ENCODE measurements at regions not wholly inside any gene's neighbourhood (a gene's known extent, or its start where the extent isn't known, plus 50 kb on each side); places are given as distances from the start of the nearest gene placed in this dataset.
"Not testable (repeated sequence)": the region's sequence is repeated elsewhere in the genome, so short reads cannot be mapped to it uniquely, and the experiment has no call there.

DNA sequence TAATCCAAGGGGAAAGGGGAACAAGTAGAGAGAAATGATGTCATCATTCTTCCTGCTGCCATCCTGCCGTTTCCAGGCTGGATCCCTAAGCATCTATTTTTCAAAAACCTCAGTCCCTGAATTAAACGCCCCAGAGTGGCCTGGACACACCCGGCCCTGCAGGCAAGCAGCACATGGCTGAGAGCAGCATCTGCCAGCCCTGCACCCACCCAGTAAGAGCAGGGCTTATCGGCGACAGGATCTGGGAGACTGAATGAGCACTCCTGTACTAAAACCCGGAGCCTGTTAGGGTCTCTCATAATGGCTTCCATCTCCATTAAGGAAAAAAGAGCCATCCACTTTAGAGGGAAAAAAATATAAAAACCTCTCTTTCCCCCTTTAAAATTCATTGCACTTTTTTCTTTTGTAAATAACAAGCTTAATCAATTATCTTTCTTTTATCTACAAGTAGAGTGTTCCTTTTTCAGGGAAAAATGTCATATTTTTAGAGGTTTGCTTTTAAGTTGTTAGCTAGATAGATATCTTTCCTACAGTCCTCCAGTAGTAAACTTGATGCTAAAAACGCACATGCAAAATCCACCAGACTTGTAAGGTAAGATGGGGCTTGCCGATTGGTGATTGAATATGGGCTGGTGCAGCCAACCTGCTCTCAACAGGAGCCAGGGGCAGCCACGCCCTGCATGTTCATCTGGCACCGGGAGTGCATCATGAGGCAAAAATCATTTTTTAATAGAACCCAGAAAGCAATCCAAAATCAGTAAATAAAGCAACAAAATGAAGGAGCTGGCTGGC is 457.8 kb downstream of the EIPR1 start:
- no peak for DNase-seq

DNA sequence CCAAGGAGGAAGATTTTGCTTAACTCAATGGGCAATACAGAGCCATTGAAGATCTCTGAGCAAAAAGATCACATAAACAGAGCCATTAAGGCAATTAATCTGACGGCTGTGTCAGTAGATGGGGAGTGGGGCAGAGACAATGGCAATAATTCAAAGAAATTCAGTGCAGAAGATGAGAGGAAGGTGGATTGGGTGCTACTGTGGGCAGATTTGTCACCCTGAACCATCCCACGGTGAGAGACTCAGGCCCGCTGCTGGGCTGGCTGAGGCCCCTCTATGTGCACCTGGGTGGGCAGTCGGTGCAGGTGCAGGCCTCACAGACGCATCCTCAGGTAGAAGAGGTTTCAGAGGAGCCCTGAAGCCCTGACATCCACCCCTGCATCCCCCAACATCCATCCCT is 458.6 kb downstream of the EIPR1 start:
- no peak for DNase-seq

DNA sequence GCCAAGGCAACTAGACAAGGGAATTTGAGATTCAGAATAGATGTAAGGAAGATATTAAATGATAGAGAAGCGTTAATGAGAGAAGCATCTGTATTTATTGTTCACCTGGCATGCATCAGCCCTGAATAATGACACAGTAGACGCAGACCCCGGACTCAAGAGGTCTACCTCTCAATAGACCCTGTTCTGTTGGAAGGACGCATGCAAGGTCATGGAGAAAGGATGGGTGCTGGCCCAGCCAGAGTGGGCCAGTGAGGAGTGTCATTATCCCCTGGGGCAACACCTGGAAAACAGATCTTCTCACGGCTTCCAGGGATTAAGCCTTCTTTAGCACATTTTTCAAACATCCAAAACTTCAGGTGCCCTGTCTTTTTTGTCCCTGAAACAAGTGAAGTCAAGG is 461.0 kb downstream of the EIPR1 start:
- DNase-seq: no peak

DNA sequence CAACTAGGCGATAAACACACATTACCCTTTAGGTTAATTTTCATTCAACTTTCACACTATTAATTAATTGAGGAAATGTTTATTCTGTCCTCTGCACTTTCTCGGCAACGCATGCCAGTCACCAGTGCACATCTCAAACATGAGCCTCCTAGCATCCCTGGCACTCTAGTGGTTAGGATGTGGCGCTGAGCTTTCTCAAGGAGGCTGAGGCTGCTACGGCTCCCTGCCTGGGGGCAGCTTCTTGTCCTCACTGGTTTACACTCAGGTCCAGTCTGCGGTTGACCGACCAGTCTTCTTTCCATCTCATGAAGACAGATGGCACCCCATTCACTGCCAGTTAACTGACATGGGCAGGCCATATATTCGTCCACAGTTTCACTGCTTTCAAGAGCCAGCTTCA is 463.4 kb downstream of the EIPR1 start:
- DNase-seq: no peak

DNA sequence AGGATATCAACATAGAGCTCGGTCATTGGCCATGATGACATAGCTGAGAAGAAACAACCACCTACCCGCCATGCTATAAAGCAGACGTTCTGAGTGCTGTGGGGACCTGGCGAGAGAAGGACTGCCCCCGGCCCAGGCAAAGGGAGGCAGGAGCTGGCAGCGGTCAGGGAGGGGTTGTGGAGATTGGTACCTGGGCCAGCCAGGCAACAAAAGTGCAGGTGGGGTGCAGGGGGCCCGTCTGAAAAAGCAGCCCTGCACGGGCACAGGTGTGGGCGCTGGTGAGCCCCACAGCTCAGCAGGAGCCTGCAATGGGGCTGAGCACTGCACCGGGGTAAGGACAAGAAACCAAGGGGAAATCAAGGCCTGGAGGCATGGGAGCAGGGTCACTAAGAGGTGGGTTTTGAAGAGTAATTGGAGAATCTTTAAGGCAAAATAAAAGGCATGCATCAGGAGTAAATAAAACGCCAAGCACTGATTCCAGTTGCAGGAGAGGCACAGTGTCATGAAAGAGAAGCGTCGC is 464.0 kb downstream of the EIPR1 start:
- no peak for DNase-seq

DNA sequence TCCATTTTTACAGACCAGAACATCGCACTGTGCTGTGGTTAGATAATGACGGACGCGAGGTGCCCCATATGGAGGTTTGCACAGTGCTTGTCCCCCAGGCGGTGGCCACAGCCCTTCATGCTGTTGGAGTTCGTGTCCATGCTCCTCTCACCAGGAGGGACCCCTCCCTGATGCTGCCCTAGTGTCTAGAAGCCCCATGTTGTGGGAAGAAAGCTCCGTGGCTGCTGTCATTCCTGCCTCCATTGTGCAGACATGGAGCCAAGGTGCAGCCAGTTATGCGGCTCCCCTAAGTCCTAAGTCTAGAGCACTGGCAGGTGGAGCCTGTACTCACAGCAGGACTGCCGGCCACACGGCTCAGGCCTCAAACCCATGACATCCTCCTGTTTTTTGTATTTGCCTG is 464.9 kb downstream of the EIPR1 start:
- DNase-seq: no peak

DNA sequence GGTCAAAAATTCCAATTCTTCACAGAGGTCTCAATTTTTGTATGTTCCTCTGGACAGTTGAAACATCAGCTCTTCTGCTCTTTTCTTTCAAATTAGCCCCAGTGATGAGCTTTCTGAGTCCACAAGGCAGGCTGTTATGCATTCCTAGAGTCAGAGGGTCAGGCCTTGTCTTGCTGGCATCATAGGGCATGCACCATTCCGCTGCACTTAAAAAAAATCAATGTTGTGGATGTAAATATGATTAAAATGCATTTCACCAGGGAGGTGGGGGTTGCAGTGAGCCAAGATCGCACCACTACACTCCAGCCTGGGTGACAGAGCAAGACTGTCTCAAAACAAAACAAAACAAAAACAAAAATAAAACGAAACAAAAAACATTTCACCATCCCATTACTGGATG is 465.3 kb downstream of the EIPR1 start:
- no peak for DNase-seq

DNA sequence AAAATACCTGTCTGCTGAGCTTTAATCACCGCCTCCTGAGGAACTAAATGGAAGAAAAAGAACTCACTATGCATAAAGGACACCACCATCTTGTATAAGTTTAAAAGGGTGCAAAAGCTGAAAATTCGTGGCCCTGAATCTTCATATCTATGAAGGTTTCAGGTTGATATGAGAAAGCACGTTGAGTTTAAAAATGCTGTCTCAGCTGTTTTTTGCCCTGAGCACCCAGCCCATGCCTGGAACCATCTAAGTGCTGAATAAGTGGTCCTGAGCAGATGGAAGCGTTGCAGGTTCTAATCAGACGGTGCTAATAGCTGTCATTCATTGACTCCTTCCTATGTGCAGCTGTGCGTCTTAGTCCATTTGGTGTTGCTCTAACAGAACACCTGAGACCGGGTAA is 467.4 kb downstream of the EIPR1 start:
- no peak for DNase-seq

DNA sequence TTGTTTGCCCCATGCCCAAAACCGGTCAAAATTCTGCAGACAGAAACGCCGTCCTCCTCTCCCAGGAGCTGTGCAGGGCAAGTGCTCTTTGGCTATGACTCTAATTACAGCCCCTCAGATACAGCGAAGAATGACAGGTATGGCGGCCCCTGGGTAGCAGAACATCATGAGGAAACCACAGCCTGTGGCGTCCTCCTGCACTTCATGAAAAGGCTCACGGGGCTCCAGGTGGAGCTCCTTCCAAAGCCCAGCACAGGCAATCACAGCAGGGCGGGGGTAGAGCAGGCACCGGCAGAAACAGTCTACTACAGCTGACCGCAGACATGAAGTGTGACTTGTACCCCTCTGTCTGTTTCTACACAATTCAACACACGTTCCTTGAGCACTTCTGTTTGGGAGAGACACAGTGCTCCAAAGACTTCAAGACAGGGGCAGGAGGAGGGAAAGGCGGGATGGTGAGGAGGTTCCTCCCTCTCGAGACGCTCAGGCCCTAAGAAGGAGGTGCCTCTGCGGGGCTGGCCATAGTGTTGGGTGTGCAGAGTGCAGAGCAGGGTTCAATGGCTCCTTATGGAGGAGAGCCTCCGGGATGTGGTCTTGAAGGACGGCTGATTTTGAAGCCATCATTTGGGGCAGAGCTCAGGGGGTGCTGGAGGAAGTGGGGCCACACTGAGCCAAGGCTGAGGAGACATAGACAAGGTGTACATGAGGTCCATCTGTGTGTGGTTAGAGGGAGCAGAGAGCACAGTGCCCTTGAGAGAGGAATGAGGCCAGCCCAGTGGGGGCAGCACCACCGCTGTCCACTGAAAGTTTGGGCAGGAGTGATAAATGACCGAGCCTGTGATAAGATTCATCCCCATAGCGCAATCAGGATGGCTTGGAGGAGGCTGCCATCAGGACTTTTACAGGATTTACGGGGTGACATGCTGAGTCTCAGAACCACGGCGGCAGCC is 468.3 kb downstream of the EIPR1 start:
- no peak for DNase-seq

DNA sequence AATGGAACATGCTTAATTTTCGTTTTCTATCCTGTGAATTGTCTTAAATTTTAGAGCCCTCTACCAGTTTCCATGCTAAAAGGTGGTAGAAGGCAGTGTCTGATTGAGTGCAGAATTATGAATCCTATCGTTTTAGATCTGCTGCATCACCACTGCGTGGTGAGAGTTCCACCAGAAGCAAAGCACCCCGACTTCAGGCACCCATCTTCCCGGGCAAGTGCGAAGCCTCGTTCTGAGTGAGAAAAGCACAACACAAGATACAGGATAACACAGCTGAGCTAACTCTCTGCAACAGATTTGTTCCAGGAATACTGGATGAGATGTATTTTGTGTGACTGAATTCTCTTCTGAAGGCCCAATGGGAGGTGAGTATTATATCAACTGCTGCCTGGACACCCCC is 471.5 kb downstream of the EIPR1 start:
- DNase-seq: no peak

DNA sequence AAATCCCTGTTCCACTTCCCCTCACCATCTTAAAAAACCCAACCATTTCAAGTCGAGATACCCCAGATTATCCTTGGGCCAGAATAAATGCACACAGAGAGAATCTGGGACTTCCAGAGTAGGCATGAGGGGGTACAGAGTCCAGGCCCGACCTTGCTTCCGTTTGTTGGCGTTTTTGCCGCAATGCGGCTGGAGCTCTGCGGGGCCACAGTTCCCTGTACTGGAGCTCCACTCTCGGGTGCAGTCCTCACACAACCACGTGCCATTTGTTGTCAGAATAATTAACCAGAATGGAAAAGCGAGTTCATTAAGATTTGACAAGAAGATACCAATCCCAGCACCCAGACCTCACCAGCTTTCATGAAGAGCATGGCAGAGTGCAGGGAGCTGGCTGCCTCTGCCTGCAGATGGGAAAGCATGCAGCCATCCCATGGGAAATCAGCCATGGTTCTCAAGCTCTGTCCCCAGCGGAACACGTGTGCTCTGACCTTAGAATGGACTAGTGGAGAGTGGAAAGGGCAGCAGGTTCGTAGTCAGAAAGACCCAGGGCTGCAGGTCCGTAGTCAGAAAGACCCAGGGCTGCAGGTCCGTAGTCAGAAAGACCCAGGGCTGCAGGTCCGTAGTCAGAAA is 472.8 kb downstream of the EIPR1 start:
- DNase-seq: no peak

DNA sequence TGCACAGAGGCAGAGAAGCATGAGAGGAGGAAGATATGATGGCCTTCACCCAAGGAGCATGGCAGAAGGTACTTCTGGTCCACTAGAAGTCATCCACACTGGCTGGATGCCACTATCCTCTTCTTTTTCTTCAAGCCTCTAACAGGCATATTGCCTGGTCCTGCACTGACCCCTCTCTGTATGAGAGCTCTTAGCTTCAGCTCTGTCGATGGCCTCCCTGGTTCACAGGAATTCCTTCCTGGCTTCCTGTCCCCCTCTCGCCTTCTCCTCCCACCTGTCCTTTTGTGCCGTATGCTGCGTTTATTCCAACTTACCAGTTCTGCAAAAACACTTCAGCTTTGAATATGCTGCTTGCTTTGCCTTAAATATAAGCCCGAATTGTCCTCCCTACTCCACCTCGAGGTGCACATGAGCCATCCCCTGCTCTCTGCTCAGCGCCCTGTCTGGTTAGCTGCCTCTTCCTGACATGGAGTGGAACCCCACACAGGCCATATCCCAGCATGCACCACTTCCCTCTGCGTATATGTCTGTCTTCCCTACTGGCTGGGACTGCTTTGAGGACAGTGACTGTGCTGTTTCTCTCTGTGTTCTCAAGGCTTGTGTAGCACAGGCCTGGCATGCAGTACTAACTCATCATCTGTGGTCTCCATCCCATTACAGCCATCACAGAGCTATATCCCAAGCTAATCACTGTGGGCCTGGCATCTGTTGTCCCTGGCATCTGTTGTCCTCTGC is 474.9 kb downstream of the EIPR1 start:
- no peak for DNase-seq

DNA sequence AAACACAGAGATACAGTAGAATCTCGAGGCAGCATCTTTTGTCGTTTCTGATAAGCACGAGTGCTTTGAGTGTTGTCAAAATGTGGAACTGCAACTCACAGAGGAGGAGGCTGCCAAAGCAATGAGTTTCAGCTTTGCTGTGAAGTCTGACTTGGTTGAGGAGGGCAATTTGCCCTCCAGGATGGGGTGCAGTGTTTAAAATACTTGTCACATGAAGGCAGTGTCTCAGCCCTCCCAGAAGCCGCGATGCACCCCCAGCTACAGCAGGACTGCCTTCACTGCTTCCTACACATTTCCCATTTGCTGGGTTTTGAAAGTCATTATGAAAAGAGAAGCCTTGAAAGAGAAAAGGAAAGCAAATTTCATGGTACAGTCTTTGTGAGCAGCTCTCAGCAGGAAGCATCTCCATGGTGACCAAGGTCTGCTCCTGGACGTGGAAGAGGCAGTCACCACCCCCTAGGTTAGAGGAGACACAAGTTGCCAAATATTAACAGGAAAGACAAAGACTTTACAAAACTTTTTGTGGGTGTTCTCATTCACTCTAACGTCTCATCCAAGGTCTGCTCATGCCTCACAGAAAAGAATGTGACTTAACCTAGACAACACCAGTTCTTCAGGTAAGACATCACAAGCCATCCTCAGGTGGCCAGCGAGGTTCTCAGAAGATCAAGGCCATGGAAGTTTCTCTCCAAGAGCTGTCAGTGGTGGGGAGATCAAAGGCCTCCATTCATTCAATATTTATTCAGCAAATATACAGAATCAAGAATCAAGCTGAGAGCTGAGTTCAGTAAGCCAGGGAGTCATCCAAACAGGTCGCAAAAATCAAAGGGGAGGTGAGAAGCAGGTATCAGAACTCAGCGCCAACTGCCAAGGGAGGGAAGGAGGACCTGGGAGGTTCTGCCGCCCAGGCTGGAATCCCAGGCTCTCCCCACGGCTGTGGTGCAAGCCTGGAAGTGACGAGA is 476.0 kb downstream of the EIPR1 start:
- no peak for DNase-seq

DNA sequence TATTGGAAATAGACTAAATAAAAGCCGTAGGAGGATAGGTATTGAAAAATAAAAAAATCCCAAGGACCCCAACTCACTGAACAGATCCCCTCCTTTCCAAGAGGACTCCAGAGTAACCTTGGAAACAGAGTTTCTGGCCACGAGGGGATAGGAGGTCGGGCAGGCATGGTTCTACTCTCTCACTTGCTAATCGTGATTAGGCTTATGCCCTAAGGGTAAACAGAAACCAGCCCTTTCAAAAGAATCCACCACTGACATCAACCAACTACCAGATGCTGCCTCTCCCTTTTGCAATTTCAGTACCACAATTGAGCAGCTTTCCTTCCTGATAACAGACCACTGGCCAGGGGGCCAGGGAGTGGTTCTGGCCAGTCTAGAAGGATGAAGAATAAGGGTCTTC is 477.8 kb downstream of the EIPR1 start:
- DNase-seq: no peak

DNA sequence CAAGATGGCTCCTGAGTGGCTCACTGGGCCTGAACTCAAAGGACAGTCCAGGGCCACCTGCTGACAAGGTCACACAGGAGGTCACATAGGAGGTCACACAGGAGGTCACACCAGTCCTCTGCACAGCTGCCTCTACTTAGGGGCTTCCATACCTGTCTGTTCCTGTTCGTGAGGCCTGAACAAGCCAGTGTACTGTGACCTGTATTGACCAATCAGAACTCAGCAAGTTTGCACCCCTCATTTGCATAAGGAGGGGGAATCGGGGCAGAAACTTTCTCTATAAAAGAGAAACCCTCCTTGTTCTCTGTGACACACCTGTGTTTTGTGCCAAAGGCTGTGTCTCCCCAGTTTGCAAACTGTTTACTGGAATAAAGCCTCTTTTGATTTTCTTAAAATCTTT is 478.9 kb downstream of the EIPR1 start:
- DNase-seq: no peak

DNA sequence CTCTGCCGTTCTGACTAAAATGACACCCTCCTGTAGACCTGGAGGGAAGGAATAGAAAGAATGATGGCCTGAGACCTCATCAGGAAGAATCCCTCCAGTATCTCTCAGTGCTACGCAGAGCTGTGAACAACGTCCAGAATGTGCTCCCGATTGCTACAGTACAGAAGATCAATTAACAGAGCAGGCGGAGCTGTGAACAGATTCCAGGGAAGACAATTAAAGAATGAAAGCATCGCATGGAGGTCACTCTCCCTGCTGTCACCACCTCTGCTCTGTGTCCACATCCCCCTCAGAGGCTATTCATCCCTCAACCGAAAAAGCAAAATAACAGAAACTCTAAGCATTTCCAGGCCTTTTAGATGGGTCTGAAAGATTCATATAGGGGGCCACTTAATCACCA is 481.0 kb downstream of the EIPR1 start:
- no peak for DNase-seq

DNA sequence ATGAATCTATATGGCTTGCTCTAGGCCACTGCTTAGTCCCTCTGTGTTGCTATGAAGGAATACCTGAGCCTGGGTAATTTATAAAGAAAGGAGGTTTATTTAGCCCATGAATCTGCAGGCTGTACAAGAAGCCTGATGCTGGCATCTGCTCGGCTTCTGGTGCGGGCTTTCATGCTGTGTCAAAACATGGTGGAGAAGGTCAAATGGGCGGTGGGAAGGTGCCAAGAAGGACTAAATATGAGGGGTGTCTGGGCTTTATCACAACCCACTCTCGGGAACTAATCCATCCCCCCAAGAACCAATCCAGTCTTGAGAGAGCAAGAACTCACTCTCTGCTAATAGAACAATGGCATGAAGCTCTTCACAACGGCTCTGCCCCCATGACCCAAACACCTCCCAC is 481.6 kb downstream of the EIPR1 start:
- no peak for DNase-seq

DNA sequence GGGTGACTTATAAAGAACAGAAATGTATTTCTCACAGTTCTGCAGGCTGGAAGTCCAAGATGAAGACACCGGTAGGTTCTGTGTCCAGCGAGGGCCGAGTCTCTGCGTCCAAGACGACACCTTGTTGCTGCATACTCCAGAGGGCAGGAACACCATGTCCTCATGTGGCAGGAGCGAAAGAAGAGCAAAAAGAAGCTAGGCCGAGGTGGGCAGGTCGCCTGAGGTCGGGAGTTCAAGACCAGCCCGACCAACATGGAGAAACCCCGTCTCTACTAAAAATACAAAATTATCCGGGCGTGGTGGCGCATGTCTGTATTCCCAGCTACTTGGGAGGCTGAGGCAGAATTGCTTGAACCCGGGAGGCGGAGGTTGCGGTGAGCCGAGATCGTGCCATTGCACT is 483.6 kb downstream of the EIPR1 start:
- not testable (repeated sequence) for DNase-seq

DNA sequence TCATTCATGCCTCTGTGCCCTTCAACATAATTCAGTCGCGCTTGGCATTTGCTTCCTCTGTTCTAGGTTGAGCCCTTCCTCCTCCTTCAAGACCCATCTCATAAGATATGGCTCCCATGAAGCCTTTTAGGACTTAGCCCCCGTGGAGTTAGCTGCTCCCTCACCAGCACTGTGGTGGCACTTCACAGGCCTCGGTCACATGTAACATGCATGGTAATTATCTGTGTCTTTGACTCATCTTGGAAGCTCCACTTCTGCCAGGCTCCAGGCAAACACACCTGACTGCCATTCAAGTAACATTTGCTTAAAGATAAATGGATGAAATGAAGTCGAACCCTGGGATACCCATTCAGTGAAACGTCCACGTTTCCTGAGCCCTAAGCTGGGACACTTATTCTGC is 484.7 kb downstream of the EIPR1 start:
- no peak for DNase-seq

DNA sequence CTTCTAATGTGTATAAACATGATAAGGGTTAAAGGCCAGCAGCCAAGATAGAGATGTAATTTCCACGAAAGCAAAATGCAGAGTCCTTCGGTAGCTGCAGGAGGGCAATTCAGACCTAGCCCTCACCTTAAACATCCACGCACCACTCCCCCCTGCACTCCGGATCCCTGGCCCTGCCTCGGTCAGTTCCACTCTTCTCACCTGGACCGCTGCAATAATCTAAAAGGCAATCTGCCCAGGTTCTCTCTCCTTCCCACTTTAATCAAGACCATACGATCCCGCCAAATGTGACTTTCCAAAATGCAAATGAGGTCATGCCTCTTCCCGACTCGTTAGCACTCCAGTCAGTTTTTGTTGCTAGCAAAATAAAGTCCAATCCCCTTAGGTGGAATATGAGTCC is 485.2 kb downstream of the EIPR1 start:
- no peak for DNase-seq

DNA sequence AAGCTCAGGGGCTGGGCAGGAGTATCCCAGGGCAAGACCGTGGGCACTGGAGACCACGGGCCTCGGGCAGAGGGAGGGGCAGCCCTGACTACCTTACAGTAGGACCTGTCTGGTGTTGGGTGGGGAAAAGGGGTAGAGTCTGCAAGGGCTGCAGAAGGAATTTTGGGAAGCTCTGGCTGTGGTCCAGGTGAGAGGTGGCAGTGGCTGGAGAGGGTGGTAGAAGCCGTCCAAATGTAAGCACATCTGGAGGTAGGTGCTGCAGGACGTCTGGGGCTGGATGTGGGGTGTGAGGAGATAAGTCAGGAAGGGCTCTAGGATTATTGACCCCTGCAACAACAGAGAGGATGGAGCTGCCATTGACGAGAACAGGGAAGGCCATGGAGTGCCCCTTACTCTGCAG is 486.7 kb downstream of the EIPR1 start:
- no peak for DNase-seq

DNA sequence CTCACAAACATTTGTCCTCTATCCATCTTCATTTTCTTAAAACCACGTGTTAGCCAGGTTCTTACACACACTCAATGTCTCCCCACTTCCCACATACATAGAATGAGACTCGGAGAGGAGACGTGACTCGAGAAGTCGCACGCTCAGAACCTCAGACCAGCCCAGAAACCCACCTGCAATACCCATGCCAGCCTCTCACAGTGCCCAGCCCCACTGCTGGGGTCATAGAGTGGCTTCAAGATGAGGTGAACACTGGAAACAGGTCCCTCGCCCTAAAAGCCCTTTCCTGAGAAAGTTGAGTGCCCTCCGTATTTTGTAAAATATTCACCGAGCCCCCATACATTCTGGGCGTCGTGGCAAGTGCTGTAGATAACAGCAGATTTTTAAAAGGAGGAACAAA is 487.4 kb downstream of the EIPR1 start:
- DNase-seq: no peak
